ENCODE measurements at regions not wholly inside any gene's neighbourhood (a gene's known extent, or its start where the extent isn't known, plus 50 kb on each side); places are given as distances from the start of the nearest gene placed in this dataset.
"Not testable (repeated sequence)": the region's sequence is repeated elsewhere in the genome, so short reads cannot be mapped to it uniquely, and the experiment has no call there.

DNA sequence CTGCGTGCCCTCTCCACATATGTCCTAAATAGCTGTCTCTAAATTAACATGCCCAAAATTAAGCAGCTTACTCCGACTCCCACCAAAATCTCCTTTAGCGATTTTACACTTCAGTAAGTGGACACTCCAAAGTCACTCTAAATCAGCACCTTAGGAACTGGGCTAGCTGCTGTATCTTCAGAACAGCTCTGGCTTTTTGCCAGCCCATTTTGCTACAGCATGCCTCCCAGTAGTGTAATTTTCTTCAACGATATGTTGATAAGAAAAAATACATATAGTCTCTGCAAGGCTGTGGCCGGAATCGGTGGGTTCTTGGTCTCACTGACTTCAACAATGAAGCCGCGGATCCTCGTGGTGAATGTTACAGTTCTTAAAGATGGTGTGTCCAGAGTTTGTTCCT lies 291.8 kb upstream of the RGPD4 start:
- ChIA-PET CTCF (no interaction called here), POLR2A (no interaction called here)
- DNase-seq (ENCODE audit: low read depth, low spot score), result no peak
- H3K4me3 ChIP-seq (ENCODE audit: low read depth, low read length), result no peak overlapping the region
- TF ChIP-seq, protein P1, sequence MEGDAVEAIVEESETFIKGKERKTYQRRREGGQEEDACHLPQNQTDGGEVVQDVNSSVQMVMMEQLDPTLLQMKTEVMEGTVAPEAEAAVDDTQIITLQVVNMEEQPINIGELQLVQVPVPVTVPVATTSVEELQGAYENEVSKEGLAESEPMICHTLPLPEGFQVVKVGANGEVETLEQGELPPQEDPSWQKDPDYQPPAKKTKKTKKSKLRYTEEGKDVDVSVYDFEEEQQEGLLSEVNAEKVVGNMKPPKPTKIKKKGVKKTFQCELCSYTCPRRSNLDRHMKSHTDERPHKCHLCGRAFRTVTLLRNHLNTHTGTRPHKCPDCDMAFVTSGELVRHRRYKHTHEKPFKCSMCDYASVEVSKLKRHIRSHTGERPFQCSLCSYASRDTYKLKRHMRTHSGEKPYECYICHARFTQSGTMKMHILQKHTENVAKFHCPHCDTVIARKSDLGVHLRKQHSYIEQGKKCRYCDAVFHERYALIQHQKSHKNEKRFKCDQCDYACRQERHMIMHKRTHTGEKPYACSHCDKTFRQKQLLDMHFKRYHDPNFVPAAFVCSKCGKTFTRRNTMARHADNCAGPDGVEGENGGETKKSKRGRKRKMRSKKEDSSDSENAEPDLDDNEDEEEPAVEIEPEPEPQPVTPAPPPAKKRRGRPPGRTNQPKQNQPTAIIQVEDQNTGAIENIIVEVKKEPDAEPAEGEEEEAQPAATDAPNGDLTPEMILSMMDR (IDR thresholded peaks at IDR 0.05; ENCODE audit: insufficient read depth, low read length, missing control alignments), result no peak

DNA sequence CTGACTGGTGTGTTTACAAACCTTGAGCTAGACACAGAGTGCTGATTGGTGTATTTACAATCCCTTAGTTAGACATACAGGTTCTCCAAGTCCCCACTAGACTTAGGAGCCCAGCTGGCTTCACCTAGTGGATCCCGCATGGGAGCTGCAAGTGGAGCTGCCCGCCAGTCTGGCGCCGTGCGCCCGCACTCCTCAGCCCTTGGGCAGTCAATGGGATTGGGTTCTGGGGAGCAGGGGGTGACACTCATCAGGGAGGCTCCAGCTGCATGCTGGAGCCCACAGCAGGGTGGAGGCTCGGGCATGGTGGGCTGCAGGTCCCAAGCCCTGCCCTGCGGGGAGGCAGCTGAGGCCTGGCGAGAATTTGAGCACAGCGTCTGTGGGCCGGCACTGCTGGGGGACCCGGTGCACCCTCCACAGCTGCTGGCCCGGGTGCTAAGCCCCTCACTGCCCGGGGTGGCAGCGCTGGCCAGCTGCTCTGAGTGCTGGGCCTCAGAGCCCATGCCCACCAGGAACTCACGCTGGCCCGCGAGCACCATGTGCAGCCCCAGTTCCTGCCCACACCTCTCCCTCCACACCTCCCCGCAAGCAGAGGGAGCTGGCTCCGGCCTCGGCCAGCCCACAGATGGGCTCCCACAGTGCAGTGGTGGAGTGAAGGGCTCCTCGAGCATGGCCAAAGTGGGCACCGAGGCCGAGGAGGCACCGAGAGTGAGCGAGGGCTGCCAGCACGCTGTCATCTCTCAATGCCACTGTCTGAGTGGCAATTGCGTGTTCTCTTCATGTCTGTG lies 290.6 kb upstream of the RGPD4 start:
- CTCF ChIA-PET; DNase-seq (ENCODE audit: low read depth, low spot score); H3K4me3 ChIP-seq (ENCODE audit: low read depth, low read length); POLR2A ChIA-PET: not testable (repeated sequence)

DNA sequence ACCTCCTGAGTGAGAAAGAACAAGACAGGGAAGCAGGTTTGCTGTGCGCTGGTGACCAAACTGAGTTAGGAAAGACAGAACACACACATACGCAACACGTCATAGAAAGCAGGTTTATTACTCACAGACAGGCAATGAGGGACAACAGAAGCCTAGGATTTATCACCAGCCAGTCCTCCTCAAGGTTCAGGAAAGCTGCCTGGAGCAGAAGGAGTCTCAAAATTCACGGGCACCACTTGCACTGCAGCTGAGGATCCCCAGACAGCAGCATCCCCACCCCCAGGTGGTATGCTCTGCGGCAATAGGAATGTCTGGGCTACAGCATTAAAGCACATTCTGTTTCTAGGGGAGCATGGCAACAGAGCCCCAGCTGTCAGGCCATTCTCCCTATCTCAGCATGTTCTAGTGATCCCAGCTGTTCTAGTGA lies 284.4 kb upstream of the RGPD4 start:
- ChIA-PET POLR2A (no interaction called here), CTCF (no interaction called here)
- TF ChIP-seq, protein P1 (IDR thresholded peaks at IDR 0.05; ENCODE audit: insufficient read depth, low read length, missing control alignments), result no peak
- no peak for DNase-seq (ENCODE audit: low read depth, low spot score)
- no peak overlapping the region for H3K4me3 ChIP-seq (ENCODE audit: low read depth, low read length)

DNA sequence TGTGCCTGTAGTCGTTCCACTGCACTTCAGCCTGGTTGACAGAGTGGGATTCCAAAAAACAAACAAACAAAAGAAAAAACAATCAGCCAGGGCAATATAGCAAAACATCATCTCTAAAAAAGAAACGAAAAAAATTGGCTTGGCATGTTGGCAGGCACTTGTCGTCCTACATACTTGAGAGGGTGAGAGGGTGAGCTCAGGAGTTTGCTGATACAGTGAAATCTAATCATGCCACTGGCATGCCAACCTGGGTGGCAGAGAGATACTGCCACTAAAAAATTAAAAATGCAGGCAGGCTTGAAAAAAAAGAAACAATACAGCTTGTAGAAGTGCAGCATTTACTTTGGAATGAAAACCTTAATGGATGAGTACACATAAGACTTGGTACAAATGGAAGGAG lies 282.9 kb upstream of the RGPD4 start:
- no peak overlapping the region for H3K4me3 ChIP-seq (ENCODE audit: low read depth, low read length)
- TF ChIP-seq, protein P1 (IDR thresholded peaks at IDR 0.05; ENCODE audit: insufficient read depth, low read length, missing control alignments), result no peak
- POLR2A ChIA-PET, result no interaction called here
- no peak for DNase-seq (ENCODE audit: low read depth, low spot score)
- CTCF ChIA-PET, result no interaction called here

DNA sequence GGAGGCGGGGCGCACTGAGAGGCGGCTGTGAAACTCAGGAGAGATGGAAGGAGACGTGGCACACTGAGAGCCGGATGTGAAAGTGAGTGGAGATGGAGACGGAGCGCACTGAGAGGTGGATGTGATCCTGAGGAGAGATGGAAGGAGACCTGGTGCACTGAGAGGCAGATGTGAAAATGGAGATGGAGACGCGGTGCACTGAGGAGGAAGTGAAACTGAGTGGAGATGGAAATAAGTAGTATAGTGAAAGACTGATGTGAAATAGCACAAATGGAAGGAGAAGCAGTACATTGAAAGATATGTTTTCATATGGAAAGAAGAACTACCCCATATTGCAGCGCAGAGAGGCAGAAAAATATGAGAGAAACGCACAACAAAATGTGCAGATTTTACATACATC lies 281.6 kb upstream of the RGPD4 start:
- TF ChIP-seq, protein P1 (IDR thresholded peaks at IDR 0.05; ENCODE audit: insufficient read depth, low read length, missing control alignments), result no peak
- ChIA-PET CTCF (no interaction called here), POLR2A (no interaction called here)
- no peak for DNase-seq (ENCODE audit: low read depth, low spot score)
- H3K4me3 ChIP-seq (ENCODE audit: low read depth, low read length), result no peak overlapping the region

DNA sequence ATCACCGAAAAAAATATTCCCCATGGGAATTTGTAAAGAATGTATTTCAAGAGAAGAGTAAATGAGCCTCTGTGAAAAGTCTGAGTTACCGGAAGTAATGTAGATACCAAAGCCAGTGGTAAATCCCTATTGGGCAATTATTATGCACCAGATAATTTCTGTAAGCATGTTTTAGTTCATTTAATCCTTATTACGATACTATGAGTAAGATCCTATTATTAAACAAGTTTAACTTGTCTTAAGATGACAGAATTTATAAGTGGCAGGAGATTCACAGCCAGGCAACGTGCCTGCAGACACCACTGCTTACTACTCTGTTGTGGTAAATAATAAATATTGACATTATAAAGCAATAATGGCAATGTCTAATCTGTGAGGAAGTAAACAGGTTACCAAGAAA lies 280.8 kb upstream of the RGPD4 start:
- CTCF ChIA-PET, result no interaction called here
- POLR2A ChIA-PET, result no interaction called here
- H3K4me3 ChIP-seq (ENCODE audit: low read depth, low read length), result no peak overlapping the region
- TF ChIP-seq, protein P1 (IDR thresholded peaks at IDR 0.05; ENCODE audit: insufficient read depth, low read length, missing control alignments), result no peak
- no peak for DNase-seq (ENCODE audit: low read depth, low spot score)

DNA sequence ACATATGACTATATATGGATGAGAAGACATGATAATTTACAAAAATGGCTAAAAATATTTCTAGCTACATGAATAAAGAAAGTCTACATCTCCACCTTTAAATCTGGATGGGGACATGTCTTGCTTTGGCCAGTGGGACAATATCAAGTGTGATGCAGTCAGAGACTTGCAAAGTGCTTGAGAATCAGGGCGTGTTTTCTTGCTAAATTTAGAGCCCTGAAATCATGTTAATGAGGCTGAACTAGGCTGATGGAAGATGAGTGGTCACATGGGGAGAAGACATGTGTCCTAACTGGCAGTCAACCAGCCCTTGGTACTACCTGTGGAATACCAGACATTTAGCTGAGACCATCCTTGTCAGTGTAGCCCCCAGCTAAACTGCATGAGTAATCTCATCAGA lies 278.5 kb upstream of the RGPD4 start:
- DNase-seq (ENCODE audit: low read depth, low spot score), result no peak
- no peak overlapping the region for H3K4me3 ChIP-seq (ENCODE audit: low read depth, low read length)
- ChIA-PET CTCF (no interaction called here), POLR2A (no interaction called here)
- TF ChIP-seq, protein P1 (IDR thresholded peaks at IDR 0.05; ENCODE audit: insufficient read depth, low read length, missing control alignments), result no peak
